Activated naive CD4-positive, alpha-beta T cell treated with anti-CD3 and anti-CD28 coated beads, Interleukin-2, amount 10 ng/mL, durations not matched to agents 7 days and 5 days (primary cell): ENCODE measurements at regions not wholly inside any gene's neighbourhood (a gene's known extent, or its start where the extent isn't known, plus 50 kb on each side); places are given as distances from the start of the nearest gene placed in this dataset.
"Not testable (repeated sequence)": the region's sequence is repeated elsewhere in the genome, so short reads cannot be mapped to it uniquely, and the experiment has no call there.

Experiments used
- CTCF ChIA-PET: fragments of 350-600 bp; sonication (Branson Sonifier 250); formaldehyde crosslinking; loops from one replicate; lab custom pipeline; 2021; ENCODE audit warnings: antibody characterized with exemption; lab: Charles Lee
- DNase-seq: peaks from one replicate; pipeline ENCODE4 v3.0.0-alpha.2; 2020
- H3K27ac Mint-ChIP-seq: one replicate; pipeline ENCODE4 v1.8.0; 2021; ENCODE audit warnings: mild to moderate bottlenecking, moderate library complexity, mixed read lengths
- H3K27me3 Mint-ChIP-seq: one replicate; pipeline ENCODE4 v1.8.0; 2021; ENCODE audit warnings: mild to moderate bottlenecking, mixed read lengths
- H3K36me3 Mint-ChIP-seq: one replicate; pipeline ENCODE4 v1.8.0; 2021; ENCODE audit warnings: mixed read lengths
- H3K4me1 Mint-ChIP-seq: one replicate; pipeline ENCODE4 v1.8.0; 2021; ENCODE audit warnings: mixed read lengths
- H3K4me3 Mint-ChIP-seq: one replicate; pipeline ENCODE4 v1.8.0; 2021; ENCODE audit warnings: mild to moderate bottlenecking, moderate library complexity, mixed read lengths
- H3K9me3 Mint-ChIP-seq: one replicate; pipeline ENCODE4 v1.8.0; 2021; ENCODE audit warnings: mixed read lengths

DNA sequence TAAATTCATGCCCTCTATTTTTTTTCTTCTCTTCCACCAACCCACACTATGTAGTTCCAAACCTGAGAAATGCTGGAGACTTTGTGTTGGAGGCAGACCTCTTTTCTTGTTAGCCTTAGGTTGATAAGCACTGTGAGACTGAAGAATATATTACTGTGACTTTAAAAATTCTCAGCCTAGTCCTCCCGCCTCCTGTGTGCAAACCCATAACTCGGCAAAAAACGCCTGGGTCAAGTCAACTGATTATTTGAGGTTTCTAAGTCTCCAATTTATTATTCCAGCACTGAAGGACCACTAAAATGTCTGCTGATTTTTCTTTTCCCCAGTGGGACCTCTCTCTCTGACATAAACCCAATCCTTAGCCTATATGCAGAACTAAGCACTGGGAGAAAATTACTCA lies 1946.0 kb upstream of the RAG2 start:
- Mint-ChIP-seq H3K4me1 (no peaks in the 10 kb centered on the region), H3K36me3 (no peaks in the 10 kb centered on the region), H3K27ac (no peak overlapping the region), H3K9me3 (peaks cover 2% of the 10 kb centered on the region), H3K4me3 (no peak overlapping the region), H3K27me3 (no peaks in the 10 kb centered on the region)
- no peak for DNase-seq
- CTCF ChIA-PET = no interaction called here

DNA sequence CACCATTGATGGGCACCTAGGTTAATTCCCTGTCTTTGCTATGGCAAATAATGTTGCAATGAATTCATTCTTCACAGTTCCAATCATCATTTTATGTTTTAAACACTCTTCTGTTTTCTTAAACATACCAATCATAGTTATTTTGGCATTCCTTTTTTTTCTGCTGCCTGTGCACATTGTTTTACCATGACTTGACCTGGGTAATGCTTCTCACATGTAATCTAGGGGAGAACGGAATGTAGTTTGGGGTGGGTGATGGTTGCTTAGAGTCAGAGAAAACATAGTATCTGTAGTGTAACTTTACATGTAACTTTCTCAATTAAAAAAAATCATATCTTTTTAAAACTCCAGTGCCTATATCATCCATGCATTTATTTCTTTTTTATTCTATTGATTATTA lies 1945.3 kb upstream of the RAG2 start:
- Mint-ChIP-seq H3K27ac (no peak overlapping the region), H3K27me3 (no peaks in the 10 kb centered on the region), H3K9me3 (peaks cover 2% of the 10 kb centered on the region), H3K36me3 (no peaks in the 10 kb centered on the region), H3K4me1 (no peaks in the 10 kb centered on the region), H3K4me3 (no peak overlapping the region)
- DNase-seq = no peak
- CTCF ChIA-PET = no interaction called here

DNA sequence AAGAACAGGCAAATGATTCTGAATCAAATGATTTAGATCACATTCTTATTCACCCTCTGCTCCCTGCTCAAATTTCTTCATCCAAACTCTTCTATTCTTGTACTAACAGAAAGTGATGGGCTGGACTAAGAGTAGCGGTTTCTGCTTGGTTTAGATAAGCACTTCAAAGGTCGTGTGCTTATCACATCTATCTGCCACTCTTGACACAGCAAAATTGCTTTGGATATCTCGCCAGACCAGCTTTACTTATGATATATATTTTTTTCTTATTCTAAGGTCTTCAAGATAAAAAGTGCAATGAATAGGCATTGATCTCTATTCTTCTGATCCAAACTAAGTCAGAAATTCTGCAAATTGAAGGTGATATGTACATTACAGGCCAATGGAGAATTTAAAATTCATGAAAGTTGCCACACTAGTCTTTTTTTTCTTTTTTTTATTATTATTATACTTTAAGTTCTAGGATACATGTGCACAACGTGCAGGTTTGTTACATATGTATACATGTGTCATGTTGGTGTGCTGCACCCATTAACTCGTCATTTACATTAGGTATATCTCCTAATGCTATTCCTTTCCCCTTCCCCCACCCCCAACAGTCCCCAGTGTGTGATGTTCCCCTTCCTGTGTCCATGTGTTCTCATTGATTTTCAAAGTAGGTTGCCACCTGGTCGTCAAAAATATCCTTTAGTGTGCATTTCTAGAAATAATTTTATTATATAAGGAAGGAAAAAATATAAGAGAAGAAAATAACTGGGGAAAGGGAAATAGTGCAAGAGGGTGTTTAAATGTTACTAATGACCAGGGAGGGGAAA lies 1941.0 kb upstream of the RAG2 start:
- Mint-ChIP-seq H3K4me1 (no peaks in the 10 kb centered on the region), H3K27ac (no peak overlapping the region), H3K9me3 (peaks cover 20% of the 10 kb centered on the region), H3K36me3 (no peaks in the 10 kb centered on the region), H3K27me3 (no peaks in the 10 kb centered on the region), H3K4me3 (no peak overlapping the region)
- DNase-seq = no peak
- CTCF ChIA-PET = no interaction called here

DNA sequence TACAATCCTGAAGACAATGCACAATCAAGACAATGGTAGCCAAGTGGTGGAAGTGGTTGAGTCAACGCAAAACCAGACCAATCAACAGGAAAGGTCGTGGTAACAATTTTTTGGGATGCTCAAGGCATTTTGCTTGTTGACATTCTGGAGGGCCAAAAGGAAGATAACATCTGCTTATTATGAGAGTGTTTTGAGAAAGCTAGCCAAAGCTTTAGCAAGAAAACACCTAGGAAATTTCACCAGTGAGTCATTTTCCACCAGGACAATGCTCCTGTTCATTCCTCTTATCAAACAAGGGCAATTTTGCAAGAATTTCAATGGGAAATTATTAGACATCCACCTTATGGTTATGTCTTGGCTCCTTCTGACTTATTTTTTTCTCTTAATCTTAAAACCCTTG lies 1932.2 kb upstream of the RAG2 start:
- no peaks in the 10 kb centered on the region for H3K36me3 Mint-ChIP-seq
- peaks cover 11% of the 10 kb centered on the region for H3K9me3 Mint-ChIP-seq
- DNase-seq = no peak
- no peak overlapping the region for H3K27ac Mint-ChIP-seq
- no peaks in the 10 kb centered on the region for H3K27me3 Mint-ChIP-seq
- CTCF ChIA-PET = no interaction called here
- H3K4me3 Mint-ChIP-seq = no peak overlapping the region
- H3K4me1 Mint-ChIP-seq = no peaks in the 10 kb centered on the region

DNA sequence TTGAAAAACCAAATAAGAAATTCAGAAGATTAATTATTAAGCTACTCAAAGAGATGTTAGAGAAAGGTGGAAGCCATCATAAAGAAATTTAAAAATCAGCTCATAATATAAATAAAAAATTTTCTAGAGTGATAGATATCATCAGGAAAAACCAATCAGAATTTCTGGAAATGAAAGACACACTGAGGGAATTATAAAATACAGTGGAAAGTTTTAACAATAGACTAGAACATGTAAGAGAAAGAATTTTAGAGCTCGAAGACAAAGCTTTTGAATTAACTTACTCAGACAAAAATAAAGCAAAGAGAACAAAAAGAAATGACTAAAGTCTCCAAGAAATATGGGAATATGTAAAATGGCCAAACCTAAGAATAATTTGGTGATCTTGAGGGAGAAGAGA lies 1926.9 kb upstream of the RAG2 start:
- peaks cover 10% of the 10 kb centered on the region for H3K9me3 Mint-ChIP-seq
- H3K4me3 Mint-ChIP-seq = no peak overlapping the region
- no peak overlapping the region for H3K27ac Mint-ChIP-seq
- CTCF ChIA-PET = no interaction called here
- no peaks in the 10 kb centered on the region for H3K36me3 Mint-ChIP-seq
- no peak for DNase-seq
- H3K4me1 Mint-ChIP-seq = no peaks in the 10 kb centered on the region
- H3K27me3 Mint-ChIP-seq = no peaks in the 10 kb centered on the region

DNA sequence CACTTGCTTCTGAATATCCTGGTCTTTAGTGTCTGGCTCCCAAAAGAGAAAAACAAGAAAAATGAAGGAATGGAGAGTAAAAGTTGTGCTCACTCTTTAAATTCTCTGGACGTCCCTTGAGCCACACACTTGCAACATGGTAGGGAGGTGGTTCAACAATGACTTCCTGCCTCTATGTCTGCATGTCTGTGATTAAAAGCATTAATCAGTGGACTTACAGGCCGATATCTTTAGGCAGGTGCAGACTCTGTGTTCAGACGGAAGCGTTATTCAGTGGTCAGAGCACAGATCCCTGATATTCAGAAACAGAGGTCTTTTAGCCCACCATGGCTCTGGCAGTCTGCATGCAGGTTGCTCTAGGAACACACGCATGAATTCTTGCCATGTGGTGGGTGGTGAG lies 1920.0 kb upstream of the RAG2 start:
- Mint-ChIP-seq H3K9me3 (peaks cover 9% of the 10 kb centered on the region), H3K36me3 (no peaks in the 10 kb centered on the region), H3K4me3 (no peak overlapping the region), H3K27ac (no peak overlapping the region), H3K27me3 (no peaks in the 10 kb centered on the region), H3K4me1 (no peaks in the 10 kb centered on the region)
- no peak for DNase-seq
- CTCF ChIA-PET = no interaction called here

DNA sequence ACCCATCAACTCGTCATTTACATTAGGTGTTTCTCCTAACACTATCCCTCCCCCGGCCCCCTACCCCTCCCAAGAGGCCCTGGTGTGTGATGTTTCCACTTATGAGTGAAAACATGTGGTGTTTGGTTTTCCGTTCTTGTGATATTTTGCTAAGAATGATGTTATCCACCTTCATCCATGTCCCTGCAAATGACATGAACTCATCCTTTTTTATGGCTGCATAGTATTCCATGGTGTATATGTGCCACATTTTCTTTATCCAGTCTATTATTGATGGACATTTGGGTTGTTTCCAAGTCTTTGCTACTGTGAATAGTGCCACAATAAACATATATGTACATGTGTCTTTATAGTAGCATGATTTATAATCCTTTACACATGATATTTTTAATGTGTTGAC lies 1914.8 kb upstream of the RAG2 start:
- H3K4me1 Mint-ChIP-seq, H3K4me3 Mint-ChIP-seq, H3K27me3 Mint-ChIP-seq, CTCF ChIA-PET, H3K9me3 Mint-ChIP-seq, H3K27ac Mint-ChIP-seq, DNase-seq, H3K36me3 Mint-ChIP-seq: not testable (repeated sequence)

DNA sequence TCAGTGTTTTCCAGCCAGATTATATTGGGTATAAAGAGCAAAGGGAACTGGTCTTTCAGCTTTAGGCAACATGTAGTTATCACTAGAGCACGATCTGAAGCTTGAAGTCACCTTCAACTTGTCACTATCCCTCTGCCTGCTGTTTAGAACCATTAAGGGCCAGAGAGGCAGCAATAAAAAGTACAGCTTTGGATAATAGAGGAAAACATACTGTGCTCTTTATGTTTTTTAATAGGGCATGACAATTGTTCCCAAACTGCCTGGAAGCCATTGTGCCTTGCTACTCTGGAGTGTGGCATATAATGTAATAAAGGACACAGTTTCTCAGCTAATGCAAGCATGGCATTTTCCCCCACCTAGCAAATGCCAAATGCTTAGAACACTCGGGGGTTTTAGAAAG lies 1912.0 kb upstream of the RAG2 start:
- H3K27me3 Mint-ChIP-seq = no peaks in the 10 kb centered on the region
- CTCF ChIA-PET = no interaction called here
- no peak overlapping the region for H3K27ac Mint-ChIP-seq
- no peak overlapping the region for H3K4me3 Mint-ChIP-seq
- no peak for DNase-seq
- H3K9me3 Mint-ChIP-seq = peaks cover 11% of the 10 kb centered on the region
- H3K4me1 Mint-ChIP-seq = no peaks in the 10 kb centered on the region
- H3K36me3 Mint-ChIP-seq = no peaks in the 10 kb centered on the region

DNA sequence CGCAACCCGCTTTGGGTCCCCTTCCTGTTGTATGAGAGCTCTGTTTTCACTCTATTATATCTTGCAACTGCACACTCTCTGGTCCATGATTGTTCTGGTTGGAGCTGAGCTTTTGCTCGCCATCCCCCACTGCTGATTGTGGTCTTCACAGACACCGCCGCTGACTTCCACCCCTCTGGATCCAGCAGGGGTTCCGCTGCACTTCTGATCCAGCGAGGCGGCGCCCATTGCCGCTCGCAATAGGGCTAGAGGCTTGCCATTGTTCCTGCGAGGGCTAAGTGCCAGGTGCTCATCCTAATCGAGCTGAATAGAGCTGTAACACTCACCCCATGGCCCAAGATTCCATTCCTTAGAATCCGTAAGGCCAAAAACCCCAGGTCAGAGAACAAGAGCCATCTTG lies 1905.8 kb upstream of the RAG2 start:
- CTCF ChIA-PET = no interaction called here
- Mint-ChIP-seq H3K9me3 (peaks cover 13% of the 10 kb centered on the region), H3K4me1 (no peaks in the 10 kb centered on the region), H3K4me3 (no peak overlapping the region), H3K36me3 (no peaks in the 10 kb centered on the region), H3K27me3 (no peaks in the 10 kb centered on the region), H3K27ac (no peak overlapping the region)
- DNase-seq = no peak

DNA sequence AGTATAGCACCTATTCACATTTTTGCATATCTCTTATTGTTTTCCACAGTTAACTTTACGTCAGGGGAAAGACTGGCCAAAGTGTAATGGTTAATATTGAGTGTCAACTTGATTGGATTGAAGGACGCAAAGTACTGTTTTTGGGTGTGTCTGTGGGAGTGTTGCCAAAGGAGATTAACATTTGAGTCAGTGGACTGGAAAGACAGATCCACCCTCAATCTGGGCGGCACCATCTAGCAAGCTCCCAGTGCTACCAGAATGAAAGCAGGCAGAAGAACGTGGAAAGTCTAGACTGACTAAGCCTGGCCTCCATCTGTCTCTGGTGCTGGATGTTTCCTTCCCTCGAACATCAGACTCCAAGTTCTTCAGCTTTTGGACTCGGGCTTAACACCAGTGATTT lies 1900.7 kb upstream of the RAG2 start:
- peaks cover 15% of the 10 kb centered on the region for H3K9me3 Mint-ChIP-seq
- no peaks in the 10 kb centered on the region for H3K4me1 Mint-ChIP-seq
- H3K27ac Mint-ChIP-seq = no peak overlapping the region
- H3K36me3 Mint-ChIP-seq = no peaks in the 10 kb centered on the region
- no peak overlapping the region for H3K4me3 Mint-ChIP-seq
- no peaks in the 10 kb centered on the region for H3K27me3 Mint-ChIP-seq
- CTCF ChIA-PET = no interaction called here
- no peak for DNase-seq

DNA sequence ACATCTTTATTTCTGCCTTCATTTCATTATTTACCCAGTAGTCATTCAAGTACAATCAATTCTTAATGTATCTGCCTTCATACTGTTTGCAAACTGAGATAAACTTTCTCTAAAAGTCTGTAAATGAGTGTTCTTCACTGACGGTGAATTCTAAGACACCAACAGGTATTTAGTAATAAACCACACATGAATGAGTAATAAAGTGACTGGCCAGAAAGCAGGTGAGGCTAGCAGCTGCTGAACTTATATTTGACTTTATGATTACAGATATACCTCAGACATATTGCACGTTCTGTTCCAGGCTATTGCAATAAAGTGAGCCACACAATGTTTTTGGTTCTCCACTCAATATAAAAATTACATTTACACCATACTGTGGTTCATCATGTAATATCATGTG lies 1894.0 kb upstream of the RAG2 start:
- H3K36me3 Mint-ChIP-seq = no peaks in the 10 kb centered on the region
- H3K9me3 Mint-ChIP-seq = peaks cover 18% of the 10 kb centered on the region
- H3K4me1 Mint-ChIP-seq = no peaks in the 10 kb centered on the region
- no peak overlapping the region for H3K27ac Mint-ChIP-seq
- no peaks in the 10 kb centered on the region for H3K27me3 Mint-ChIP-seq
- CTCF ChIA-PET = no interaction called here
- no peak for DNase-seq
- no peak overlapping the region for H3K4me3 Mint-ChIP-seq

DNA sequence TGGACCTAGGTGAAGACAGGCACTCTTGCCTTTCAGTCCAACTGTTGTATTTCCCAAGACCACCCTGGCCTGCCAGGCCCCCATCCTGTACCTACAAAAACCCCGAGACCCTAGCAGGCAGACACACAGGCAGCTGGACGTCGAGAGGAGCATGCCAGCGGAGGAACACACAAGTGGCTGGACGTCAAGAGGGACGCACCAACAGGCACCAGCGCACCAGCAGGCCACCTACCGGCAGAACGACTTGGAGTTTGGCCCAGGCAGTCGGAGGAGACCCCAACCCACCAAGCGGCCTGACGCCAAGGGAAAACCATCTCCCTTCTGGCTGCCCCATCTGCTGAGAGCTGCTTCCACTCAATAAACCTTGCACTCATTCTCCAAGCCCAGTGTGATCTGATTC lies 1883.4 kb upstream of the RAG2 start:
- Mint-ChIP-seq H3K4me3 (no peak overlapping the region), H3K27ac (no peak overlapping the region), H3K36me3 (no peaks in the 10 kb centered on the region), H3K9me3 (peaks cover 8% of the 10 kb centered on the region), H3K4me1 (no peaks in the 10 kb centered on the region), H3K27me3 (no peaks in the 10 kb centered on the region)
- CTCF ChIA-PET = no interaction called here
- DNase-seq = no peak

DNA sequence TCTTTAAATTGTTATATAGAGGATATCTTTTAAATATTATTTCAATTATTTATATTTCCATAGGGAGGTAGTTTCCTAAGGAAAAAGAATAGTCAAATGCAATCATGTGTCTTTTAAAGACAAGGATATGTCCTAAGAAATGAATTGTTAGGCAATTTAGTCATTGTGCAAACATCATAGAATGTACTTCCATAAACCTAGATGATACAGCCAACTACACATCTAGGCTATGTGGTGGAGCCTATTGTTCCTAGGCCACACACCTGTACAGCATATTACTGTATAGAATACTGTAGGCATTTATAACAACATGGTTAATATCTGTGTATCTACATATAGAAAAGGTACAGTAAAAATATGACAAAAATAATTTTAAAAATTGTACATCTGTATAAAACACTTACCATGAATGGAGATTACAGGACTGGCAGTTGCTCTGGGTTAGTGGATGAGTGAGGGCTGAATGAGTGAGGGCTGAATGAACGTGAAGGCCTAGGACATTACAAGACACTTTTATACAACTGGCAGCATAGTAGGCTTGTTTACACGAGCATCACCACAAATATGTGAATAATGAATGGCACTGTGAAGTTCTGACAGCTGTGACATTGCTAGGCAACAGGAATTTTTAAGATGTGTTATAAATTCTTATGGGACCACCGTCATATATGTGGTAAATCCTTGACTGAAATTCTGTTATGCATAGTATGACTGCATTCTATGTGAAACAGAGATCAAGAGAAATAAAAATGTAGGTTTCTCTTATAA lies 1879.0 kb upstream of the RAG2 start:
- no peaks in the 10 kb centered on the region for H3K27me3 Mint-ChIP-seq
- peaks cover 10% of the 10 kb centered on the region for H3K9me3 Mint-ChIP-seq
- H3K4me1 Mint-ChIP-seq = no peaks in the 10 kb centered on the region
- CTCF ChIA-PET = no interaction called here
- H3K4me3 Mint-ChIP-seq = no peak overlapping the region
- no peak overlapping the region for H3K27ac Mint-ChIP-seq
- H3K36me3 Mint-ChIP-seq = no peaks in the 10 kb centered on the region
- no peak for DNase-seq

DNA sequence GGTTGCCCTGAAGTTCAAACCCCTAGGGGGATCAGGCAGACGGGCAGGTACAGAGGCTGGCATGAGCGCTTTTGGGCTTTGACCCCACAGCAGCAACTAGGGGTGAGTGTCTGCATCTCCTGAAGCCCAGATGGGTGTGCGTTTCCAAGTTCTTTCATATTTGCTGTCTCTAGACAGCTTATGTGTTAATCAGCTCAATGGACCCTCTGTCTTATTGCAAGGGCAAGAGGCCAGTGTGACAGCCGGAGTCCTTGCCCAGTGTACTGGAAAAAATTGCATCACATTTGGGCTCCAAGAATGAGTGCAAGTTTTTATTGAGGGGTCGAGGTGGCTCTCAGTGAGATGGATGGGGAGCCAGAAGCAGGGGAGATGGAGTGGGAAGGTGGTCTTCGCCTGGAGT lies 1863.7 kb upstream of the RAG2 start:
- H3K27me3 Mint-ChIP-seq = no peaks in the 10 kb centered on the region
- H3K27ac Mint-ChIP-seq = no peak overlapping the region
- no peaks in the 10 kb centered on the region for H3K4me1 Mint-ChIP-seq
- no peak overlapping the region for H3K4me3 Mint-ChIP-seq
- no peaks in the 10 kb centered on the region for H3K36me3 Mint-ChIP-seq
- DNase-seq = no peak
- CTCF ChIA-PET = no interaction called here
- H3K9me3 Mint-ChIP-seq = peaks cover 4% of the 10 kb centered on the region

DNA sequence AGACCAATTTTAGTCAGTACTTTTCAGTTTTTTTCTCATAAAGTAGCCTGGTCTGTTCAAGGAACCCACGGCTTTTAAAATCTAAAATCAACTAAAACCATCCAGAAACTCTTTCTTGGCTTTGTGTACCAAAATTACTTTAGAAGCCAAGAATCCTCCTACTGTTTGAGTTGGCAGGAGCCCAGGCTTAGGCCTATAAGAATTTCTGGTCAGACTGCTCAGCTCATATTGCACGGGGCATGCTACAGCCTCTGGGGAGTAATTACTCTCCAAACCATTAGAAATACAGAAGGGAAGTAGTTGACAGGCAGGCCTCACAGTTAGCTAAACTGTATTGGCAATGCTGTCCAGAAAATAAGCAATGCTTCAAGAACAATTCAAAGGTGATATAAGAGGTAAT lies 1862.9 kb upstream of the RAG2 start:
- DNase-seq = no peak
- CTCF ChIA-PET = no interaction called here
- peaks cover 4% of the 10 kb centered on the region for H3K9me3 Mint-ChIP-seq

More for the DNA sequence above, 1862.9 kb upstream of the RAG2 start:
- Mint-ChIP-seq H3K27ac (no peak overlapping the region), H3K4me1 (no peaks in the 10 kb centered on the region), H3K27me3 (no peaks in the 10 kb centered on the region), H3K36me3 (no peaks in the 10 kb centered on the region), H3K4me3 (no peak overlapping the region)
